ENCODE measurements at regions not wholly inside any gene's neighbourhood (a gene's known extent, or its start where the extent isn't known, plus 50 kb on each side); places are given as distances from the start of the nearest gene placed in this dataset.
"Not testable (repeated sequence)": the region's sequence is repeated elsewhere in the genome, so short reads cannot be mapped to it uniquely, and the experiment has no call there.

- no peak for DNase-seq (ENCODE audit: low read depth)
Measured at GRCh38 chr4:104549736-104550135, 55.0 kb upstream of the CXXC4 start.

- DNase-seq (ENCODE audit: low read depth), result no peak
Measured at GRCh38 chr4:104559502-104559901, 64.8 kb upstream of the CXXC4 start.

- DNase-seq (ENCODE audit: low read depth), result no peak
Measured at GRCh38 chr4:104571341-104571740, 76.6 kb upstream of the CXXC4 start.

- DNase-seq (ENCODE audit: low read depth), result no peak
Measured at GRCh38 chr4:104574371-104574770, 79.7 kb upstream of the CXXC4 start.

GRCh38 chr4:104575278-104575677 is 80.6 kb upstream of the CXXC4 start:
- DNase-seq (ENCODE audit: low read depth), result no peak

- no peak for DNase-seq (ENCODE audit: low read depth)
Measured at GRCh38 chr4:104577405-104577804, 82.7 kb upstream of the CXXC4 start.

GRCh38 chr4:104581476-104581875 is 86.8 kb upstream of the CXXC4 start:
- DNase-seq (ENCODE audit: low read depth), result not testable (repeated sequence)

- DNase-seq (ENCODE audit: low read depth), result not testable (repeated sequence)
Measured at GRCh38 chr4:104582056-104582455, 87.4 kb upstream of the CXXC4 start.

GRCh38 chr4:104589264-104589868 is 94.7 kb upstream of the CXXC4 start:
- DNase-seq (ENCODE audit: low read depth), result no peak

GRCh38 chr4:104591510-104591911 is 96.8 kb upstream of the CXXC4 start:
- no peak for DNase-seq (ENCODE audit: low read depth)

- DNase-seq (ENCODE audit: low read depth), result no peak
Measured at GRCh38 chr4:104592183-104592582, 97.5 kb upstream of the CXXC4 start.

- DNase-seq (ENCODE audit: low read depth), result no peak
Measured at GRCh38 chr4:104593019-104593418, 98.3 kb upstream of the CXXC4 start.

GRCh38 chr4:104596189-104596588 is 101.5 kb upstream of the CXXC4 start:
- no peak for DNase-seq (ENCODE audit: low read depth)

GRCh38 chr4:104615496-104615895 is 120.8 kb upstream of the CXXC4 start:
- no peak for DNase-seq (ENCODE audit: low read depth)

- no peak for DNase-seq (ENCODE audit: low read depth)
Measured at GRCh38 chr4:104615926-104616325, 121.2 kb upstream of the CXXC4 start.

GRCh38 chr4:104616401-104616820 is 121.7 kb upstream of the CXXC4 start:
- no peak for DNase-seq (ENCODE audit: low read depth)

- DNase-seq (ENCODE audit: low read depth), result no peak
Measured at GRCh38 chr4:104625706-104626105, 131.0 kb upstream of the CXXC4 start.

- DNase-seq (ENCODE audit: low read depth), result no peak
Measured at GRCh38 chr4:104629601-104630000, 134.9 kb upstream of the CXXC4 start.

GRCh38 chr4:104630272-104630671 is 135.6 kb upstream of the CXXC4 start:
- DNase-seq (ENCODE audit: low read depth), result no peak

GRCh38 chr4:104631000-104631399 is 136.3 kb upstream of the CXXC4 start:
- DNase-seq (ENCODE audit: low read depth), result no peak

GRCh38 chr4:104641418-104641817 is 146.7 kb upstream of the CXXC4 start:
- DNase-seq (ENCODE audit: low read depth), result no peak

- DNase-seq (ENCODE audit: low read depth), result no peak
Measured at GRCh38 chr4:104642521-104642920, 147.8 kb upstream of the CXXC4 start.

GRCh38 chr4:104643805-104644204 is 149.1 kb upstream of the CXXC4 start:
- no peak for DNase-seq (ENCODE audit: low read depth)

- DNase-seq (ENCODE audit: low read depth), result no peak
Measured at GRCh38 chr4:104649631-104650030, 154.9 kb upstream of the CXXC4 start.

GRCh38 chr4:104662269-104662668 is 167.6 kb upstream of the CXXC4 start:
- DNase-seq (ENCODE audit: low read depth), result not testable (repeated sequence)

Measured in activated T-helper 1 cell treated with Interleukin-2 at 50 U/mL for 16 hours (primary cell).